K562 (cell line): ENCODE measurements at regions not wholly inside any gene's neighbourhood (a gene's known extent, or its start where the extent isn't known, plus 50 kb on each side); places are given as distances from the start of the nearest gene placed in this dataset.

Source experiments
- ATAC-seq: fragments of 200-7000 bp; cut with Tn5 transposase; 3 replicates; pipeline ENCODE4 v1.9.1; 2020; ENCODE audit warnings: moderate library complexity
- BruUV-seq: library from RNA; stranded (reverse); fragments of 400-500 nt; replicated peaks from 2 replicates; lab custom pipeline; 2021; lab: Mats Ljungman, UMichigan
- CTCF ChIA-PET: fragments of 300-600 bp; formaldehyde crosslinking; extraction: SDS; loops from one replicate; lab custom pipeline; 2021; ENCODE audit warnings: low intra/inter-chr PET ratio; lab: Yijun Ruan, JAX
- POLR2A ChIA-PET: fragments of 300-600, 350-650 bp; sonication (Branson Sonifier 250); formaldehyde crosslinking; extraction: SDS; loops from one replicate; lab custom pipeline; 2021; ENCODE audit warnings: antibody characterized with exemption, inconsistent platforms; lab: Yijun Ruan, JAX
- DNase-seq, 4 experiments: peaks; one replicate each; pipeline versions ENCODE4 v3.0.0 to v3.0.0-alpha.2; 2011 to 2018; ENCODE audit warnings: low spot score in 3 of 4, mixed read lengths in 3 of 4; ENCODE audit errors: extremely low read depth in 1 of 4
- FAIRE-seq: peaks from 2 replicates; lab custom pipeline; 2011; peaks lifted over from hg19 to GRCh38; lab: Jason Lieb, UNC
- H2AFZ ChIP-seq: 2 replicates; pipeline ENCODE4 v1.6.0; 2011; ENCODE audit warnings: low read depth, low read length, control low read depth, inconsistent platforms
- H3K27ac ChIP-seq: fragments of 200-600 bp; 3 replicates; pipeline ENCODE4 v1.8.0; 2011; ENCODE audit warnings: low read depth, mild to moderate bottlenecking, control low read depth, inconsistent platforms, low read length, moderate library complexity, mixed read lengths; ENCODE audit errors: extremely low read depth
- H3K27me3 ChIP-seq, 2 experiments: fragments of 300-600 bp in 1 of 2; 2 replicates in 1 of 2; 3 replicates in 1 of 2; pipeline versions ENCODE4 v1.6.0 to v1.8.0; 2011; ENCODE audit warnings: inconsistent platforms in 2 of 2, low read length in 2 of 2, mild to moderate bottlenecking in 1 of 2, mixed read lengths in 1 of 2, moderate library complexity in 1 of 2; ENCODE audit not compliant: control insufficient read depth in 2 of 2, insufficient read depth in 2 of 2
- H3K36me3 ChIP-seq: fragments of 300-600 bp; 3 replicates; pipeline ENCODE4 v1.8.0; 2011; ENCODE audit warnings: mild to moderate bottlenecking, low read length, inconsistent platforms; ENCODE audit not compliant: control insufficient read depth, insufficient read depth
- H3K4me1 ChIP-seq, 2 experiments: fragments of 200-600 bp in 1 of 2; replicated peaks in 1 of 2; 2 replicates in 1 of 2; 3 replicates in 1 of 2; pipeline versions ENCODE4 v1.5.1 to v1.8.0; 2011; ENCODE audit warnings: inconsistent platforms in 2 of 2, low read length in 2 of 2, mild to moderate bottlenecking in 1 of 2, mixed read lengths in 1 of 2, moderate library complexity in 1 of 2; ENCODE audit not compliant: control insufficient read depth in 2 of 2, insufficient read depth in 2 of 2
- H3K4me2 ChIP-seq: 2 replicates; pipeline ENCODE4 v1.6.1; 2011; ENCODE audit warnings: low read length, control low read depth, inconsistent platforms, mixed read lengths; ENCODE audit not compliant: insufficient read depth
- H3K4me3 ChIP-seq: fragments of 200-600 bp; sonication (generic), shearing (Covaris generic); 2 replicates; pipeline ENCODE4 v1.5.1; 2016; ENCODE audit warnings: control low read depth, inconsistent platforms
- H3K79me2 ChIP-seq: fragments of 200-600 bp; 3 replicates; pipeline ENCODE4 v1.8.0; 2011; ENCODE audit warnings: low read length, inconsistent platforms; ENCODE audit not compliant: control insufficient read depth, insufficient read depth
- H3K9ac ChIP-seq, 2 experiments: 2 replicates each; pipeline versions ENCODE4 v1.6.0 to v1.6.1; 2011; ENCODE audit warnings: low read depth in 2 of 2, low read length in 2 of 2, control low read depth in 1 of 2, inconsistent platforms in 1 of 2, mild to moderate bottlenecking in 1 of 2, mixed read lengths in 1 of 2; ENCODE audit not compliant: insufficient read depth in 1 of 2
- H3K9me1 ChIP-seq: one replicate; pipeline ENCODE4 v1.6.0; 2011; ENCODE audit warnings: inconsistent platforms, mild to moderate bottlenecking, low read length, moderate library complexity; ENCODE audit not compliant: control insufficient read depth, insufficient read depth
- H3K9me3 ChIP-seq: replicated peaks from 2 replicates; pipeline ENCODE4 v1.5.1; 2011; ENCODE audit warnings: low read depth, low read length, inconsistent platforms; ENCODE audit not compliant: control insufficient read depth, insufficient read depth
- H4K20me1 ChIP-seq: replicated peaks from 2 replicates; pipeline ENCODE4 v1.6.1; 2011; ENCODE audit warnings: low read length, inconsistent platforms, mixed read lengths; ENCODE audit not compliant: control insufficient read depth, insufficient read depth
- BMI1 ChIP-seq: fragments of 150-350 bp; IDR thresholded peaks from 2 replicates; pipeline ENCODE4 v1.6.1; 2014; ENCODE audit warnings: low read length
- CBX1 ChIP-seq: sonication (generic); IDR thresholded peaks from 2 replicates; pipeline ENCODE4 v1.6.1; 2016; ENCODE audit warnings: antibody characterized with exemption, low read depth, mild to moderate bottlenecking
- CBX8 ChIP-seq: fragments of 200-600 bp; sonication (generic); IDR thresholded peaks from 2 replicates; pipeline ENCODE4 v1.6.1; 2012; ENCODE audit warnings: borderline replicate concordance, mixed run types, low read depth, mild to moderate bottlenecking, moderate library complexity, mixed read lengths, low read length, control low read depth, inconsistent platforms; ENCODE audit not compliant: poor library complexity, severe bottlenecking; ENCODE audit errors: extremely low read depth
- DACH1 ChIP-seq: fragments of 450-650 bp; IDR thresholded peaks from 2 replicates; pipeline ENCODE4 v1.6.1; 2018; ENCODE audit not compliant: partially characterized antibody
- FOXJ2 ChIP-seq: fragments of 200-800 bp; sonication (Bioruptor generic); IDR thresholded peaks from 2 replicates; pipeline ENCODE4 v1.6.1; 2016; ENCODE audit warnings: missing genetic modification characterization, missing compliant biosample characterization
- HLTF ChIP-seq: fragments of 450-650 bp; IDR thresholded peaks from 2 replicates; pipeline ENCODE4 v1.6.1; 2016
- NRF1 ChIP-seq, 2 experiments: fragments of 450-650 bp; IDR thresholded peaks in 1 of 2; conservative IDR thresholded peaks in 1 of 2; 2 replicates each; pipeline ENCODE4 v1.6.1; 2014; ENCODE audit warnings: mild to moderate bottlenecking in 2 of 2
- OTX1 ChIP-seq: fragments of 450-650 bp; formaldehyde crosslinking; IDR thresholded peaks from 2 replicates; pipeline ENCODE4 v1.4.0; 2022; ENCODE audit warnings: mild to moderate bottlenecking
- POU5F1 ChIP-seq: fragments of 150-350 bp; IDR thresholded peaks from 2 replicates; pipeline ENCODE4 v1.6.1; 2014; ENCODE audit warnings: borderline replicate concordance, low read length, low read depth, mild to moderate bottlenecking; ENCODE audit not compliant: partially characterized antibody
- PTBP1 ChIP-seq: fragments of 200-400 bp; formaldehyde crosslinking; IDR thresholded peaks from 2 replicates; pipeline ENCODE4 v1.6.1; 2017; ENCODE audit warnings: low read depth, low read length
- RBBP5 ChIP-seq: fragments of 200-600 bp; sonication (generic); IDR thresholded peaks from 2 replicates; pipeline ENCODE4 v1.6.1; 2012; ENCODE audit warnings: borderline replicate concordance, mild to moderate bottlenecking, low read length, control low read depth, inconsistent platforms; ENCODE audit not compliant: insufficient read depth, poor library complexity, severe bottlenecking
- TAF1 ChIP-seq: IDR thresholded peaks from 2 replicates; pipeline ENCODE4 v1.6.1; 2011; ENCODE audit warnings: mild to moderate bottlenecking, low read length, moderate library complexity; ENCODE audit not compliant: insufficient read depth, control insufficient read depth, severe bottlenecking; ENCODE audit errors: extremely low read depth
- TAF15 ChIP-seq: fragments of 200-400 bp; formaldehyde crosslinking; IDR thresholded peaks from 2 replicates; pipeline ENCODE4 v1.6.1; 2017; ENCODE audit warnings: mild to moderate bottlenecking, low read depth, low read length, moderate library complexity
- YBX1 ChIP-seq: fragments of 450-650 bp; IDR thresholded peaks from 2 replicates; pipeline ENCODE4 v1.7.1; 2016; ENCODE audit warnings: mild to moderate bottlenecking
- WGBS: fragments of 100-300 bp; shearing (Covaris generic); methylation state at CpG from one replicate; pipeline ENCODE4 v1.1.6; 2016; ENCODE audit warnings: low coverage, mixed read lengths; ENCODE audit not compliant: insufficient coverage; ENCODE audit errors: missing lambda C conversion rate; 5-methylcytosine and 5-hydroxymethylcytosine counted together
- in situ Hi-C: fragments of 300-500 bp; cut with MboI; formaldehyde crosslinking; loops from 4 replicates; pipeline ENCODE4 v1.15.0; 2018; ENCODE audit warnings: inconsistent platforms, mixed read lengths
- intact Hi-C: fragments of 100-400 bp; cut with micrococcal nuclease; formaldehyde crosslinking; loops from 2 replicates; pipeline ENCODE4 v1.14.2; 2022
- TF ChIP-seq, protein P1 (sequence below): sonication (generic); formaldehyde crosslinking; IDR thresholded peaks from 2 replicates; pipeline ENCODE4 v1.8.0; 2022; ENCODE audit warnings: mild to moderate bottlenecking, low read depth, missing genetic modification reagents
- TF ChIP-seq, protein P2 (sequence below): fragments of 450-650 bp; formaldehyde crosslinking; IDR thresholded peaks from 2 replicates; pipeline ENCODE4 v1.4.0; 2022; ENCODE audit warnings: mild to moderate bottlenecking, moderate library complexity
- TF ChIP-seq, protein P3 (sequence below): fragments of 450-650 bp; IDR thresholded peaks from 2 replicates; pipeline ENCODE4 v1.6.1; 2018; ENCODE audit warnings: mild to moderate bottlenecking, low read depth; ENCODE audit not compliant: partially characterized antibody

DNA sequence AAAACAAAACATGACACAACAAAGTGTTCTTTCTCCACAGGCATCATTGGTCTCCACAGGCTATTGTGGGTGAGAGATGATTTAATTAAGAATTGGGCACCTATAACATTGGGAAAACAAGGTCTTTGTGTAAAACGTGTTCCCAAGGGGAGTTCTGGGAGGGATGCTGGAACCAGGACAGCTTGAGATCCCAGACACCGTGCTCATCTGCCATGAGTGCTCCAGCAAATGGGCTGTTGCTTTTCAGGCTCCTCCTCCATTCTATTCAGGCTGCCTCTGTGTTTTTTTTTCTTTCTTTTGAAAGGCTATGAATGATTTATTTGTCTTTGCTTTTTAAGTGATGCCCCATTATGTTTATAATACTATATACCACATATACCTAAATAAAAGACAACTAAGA, 122.4 kb downstream of the DACT1 start:
- Histone ChIP-seq H3K27me3 (no peaks in the 10 kb centered on the region), H3K4me1 (no peaks in the 10 kb centered on the region), H3K4me3 (no peak overlapping the region), H3K79me2 (no peaks in the 10 kb centered on the region), H3K36me3 (no peaks in the 10 kb centered on the region), H3K4me2 (no peak overlapping the region), H3K27ac (no peak overlapping the region), H2AFZ (no peak overlapping the region), H3K9me3 (no peaks in the 10 kb centered on the region), H4K20me1 (no peaks in the 10 kb centered on the region), H3K9ac (no peak overlapping the region), H3K9me1 (no peaks in the 10 kb centered on the region)
- POLR2A ChIA-PET = no interaction called here
- intact Hi-C loops (no loop called here), in situ Hi-C loops (no loop called here)
- FAIRE-seq (no peak), ATAC-seq (no peak), DNase-seq (no peak)
- CTCF ChIA-PET = no interaction called here
- no peak for TF ChIP-seq CBX1
- TF ChIP-seq, protein P1, sequence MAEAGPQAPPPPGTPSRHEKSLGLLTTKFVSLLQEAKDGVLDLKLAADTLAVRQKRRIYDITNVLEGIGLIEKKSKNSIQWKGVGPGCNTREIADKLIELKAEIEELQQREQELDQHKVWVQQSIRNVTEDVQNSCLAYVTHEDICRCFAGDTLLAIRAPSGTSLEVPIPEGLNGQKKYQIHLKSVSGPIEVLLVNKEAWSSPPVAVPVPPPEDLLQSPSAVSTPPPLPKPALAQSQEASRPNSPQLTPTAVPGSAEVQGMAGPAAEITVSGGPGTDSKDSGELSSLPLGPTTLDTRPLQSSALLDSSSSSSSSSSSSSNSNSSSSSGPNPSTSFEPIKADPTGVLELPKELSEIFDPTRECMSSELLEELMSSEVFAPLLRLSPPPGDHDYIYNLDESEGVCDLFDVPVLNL = no peak
- TF ChIP-seq PTBP1 = no peak
- TF ChIP-seq NRF1 (conservative IDR thresholded peaks at IDR 0.05 in 1 of 2, IDR thresholded peaks at IDR 0.05 in 1 of 2) = no peak
- no peak for TF ChIP-seq YBX1
- TF ChIP-seq DACH1 = no peak
- no peak for TF ChIP-seq BMI1
- TF ChIP-seq CBX8 = no peak
- no peak for TF ChIP-seq POU5F1
- TF ChIP-seq OTX1 (CRISPR knock-in tag) = no peak
- no peak for TF ChIP-seq HLTF
- no peak for TF ChIP-seq TAF1
- TF ChIP-seq RBBP5 = no peak
- no peak for TF ChIP-seq TAF15
- TF ChIP-seq, protein P2, sequence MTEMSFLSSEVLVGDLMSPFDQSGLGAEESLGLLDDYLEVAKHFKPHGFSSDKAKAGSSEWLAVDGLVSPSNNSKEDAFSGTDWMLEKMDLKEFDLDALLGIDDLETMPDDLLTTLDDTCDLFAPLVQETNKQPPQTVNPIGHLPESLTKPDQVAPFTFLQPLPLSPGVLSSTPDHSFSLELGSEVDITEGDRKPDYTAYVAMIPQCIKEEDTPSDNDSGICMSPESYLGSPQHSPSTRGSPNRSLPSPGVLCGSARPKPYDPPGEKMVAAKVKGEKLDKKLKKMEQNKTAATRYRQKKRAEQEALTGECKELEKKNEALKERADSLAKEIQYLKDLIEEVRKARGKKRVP (CRISPR knock-in tag) = no peak
- TF ChIP-seq, protein P3, sequence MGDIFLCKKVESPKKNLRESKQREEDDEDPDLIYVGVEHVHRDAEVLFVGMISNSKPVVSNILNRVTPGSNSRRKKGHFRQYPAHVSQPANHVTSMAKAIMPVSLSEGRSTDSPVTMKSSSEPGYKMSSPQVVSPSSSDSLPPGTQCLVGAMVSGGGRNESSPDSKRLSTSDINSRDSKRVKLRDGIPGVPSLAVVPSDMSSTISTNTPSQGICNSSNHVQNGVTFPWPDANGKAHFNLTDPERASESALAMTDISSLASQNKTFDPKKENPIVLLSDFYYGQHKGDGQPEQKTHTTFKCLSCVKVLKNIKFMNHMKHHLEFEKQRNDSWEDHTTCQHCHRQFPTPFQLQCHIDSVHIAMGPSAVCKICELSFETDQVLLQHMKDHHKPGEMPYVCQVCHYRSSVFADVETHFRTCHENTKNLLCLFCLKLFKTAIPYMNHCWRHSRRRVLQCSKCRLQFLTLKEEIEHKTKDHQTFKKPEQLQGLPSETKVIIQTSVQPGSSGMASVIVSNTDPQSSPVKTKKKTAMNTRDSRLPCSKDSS = no peak
- TF ChIP-seq FOXJ2 (tag) = no peak
- no TSS peak for BruUV-seq
- 5% methylated on average over 2 of the region's 2 CpGs for WGBS
